ENCODE measurements at regions not wholly inside any gene's neighbourhood (a gene's known extent, or its start where the extent isn't known, plus 50 kb on each side); places are given as distances from the start of the nearest gene placed in this dataset.

- Mint-ChIP-seq H3K9me3 (ENCODE audit: low read depth) (no peaks in the 10 kb centered on the region), H3K36me3 (ENCODE audit: low read depth) (no peaks in the 10 kb centered on the region), H3K4me3 (ENCODE audit: unreplicated experiment) (no peak overlapping the region), H3K4me1 (ENCODE audit: low read depth) (no peaks in the 10 kb centered on the region), H3K27me3 (ENCODE audit: low read depth) (peaks cover 16% of the 10 kb centered on the region), H3K27ac (ENCODE audit: unreplicated experiment) (no peak overlapping the region)
- no peak for DNase-seq (ENCODE audit: low spot score)
- no peak for TF ChIP-seq CTCF (IDR thresholded peaks at IDR 0.05)
These were observed 1731.0 kb downstream of the SUCLG1 start for GRCh38 chr2:82728090-82728489.

GRCh38 chr2:82708681-82709080, 1750.4 kb downstream of the SUCLG1 start:
- Mint-ChIP-seq H3K4me3 (ENCODE audit: unreplicated experiment) (no peak overlapping the region), H3K27me3 (ENCODE audit: low read depth) (peaks cover 6% of the 10 kb centered on the region), H3K27ac (ENCODE audit: unreplicated experiment) (no peak overlapping the region), H3K4me1 (ENCODE audit: low read depth) (no peaks in the 10 kb centered on the region), H3K9me3 (ENCODE audit: low read depth) (peaks cover 4% of the 10 kb centered on the region), H3K36me3 (ENCODE audit: low read depth) (no peaks in the 10 kb centered on the region)
- DNase-seq (ENCODE audit: low spot score), result no peak
- TF ChIP-seq CTCF (IDR thresholded peaks at IDR 0.05), result no peak

- no peak overlapping the region for H3K27ac Mint-ChIP-seq (ENCODE audit: unreplicated experiment)
These were observed 1761.8 kb downstream of the SUCLG1 start for GRCh38 chr2:82697231-82697630.

GRCh38 chr2:82694431-82694830, 1764.6 kb downstream of the SUCLG1 start:
- no peak for TF ChIP-seq CTCF (IDR thresholded peaks at IDR 0.05)
- H3K27me3 Mint-ChIP-seq (ENCODE audit: low read depth), result no peaks in the 10 kb centered on the region
- H3K4me3 Mint-ChIP-seq (ENCODE audit: unreplicated experiment), result no peak overlapping the region
- H3K4me1 Mint-ChIP-seq (ENCODE audit: low read depth), result no peaks in the 10 kb centered on the region
- no peaks in the 10 kb centered on the region for H3K36me3 Mint-ChIP-seq (ENCODE audit: low read depth)
- DNase-seq (ENCODE audit: low spot score), result no peak
- no peak overlapping the region for H3K27ac Mint-ChIP-seq (ENCODE audit: unreplicated experiment)
- H3K9me3 Mint-ChIP-seq (ENCODE audit: low read depth), result peaks cover 5% of the 10 kb centered on the region

More at GRCh38 chr2:82697231-82697630, 1761.8 kb downstream of the SUCLG1 start:
- H3K36me3 Mint-ChIP-seq (ENCODE audit: low read depth), result no peaks in the 10 kb centered on the region
- no peak for TF ChIP-seq CTCF (IDR thresholded peaks at IDR 0.05)
- H3K27me3 Mint-ChIP-seq (ENCODE audit: low read depth), result peaks cover 3% of the 10 kb centered on the region
- H3K9me3 Mint-ChIP-seq (ENCODE audit: low read depth), result peaks cover 5% of the 10 kb centered on the region
- no peaks in the 10 kb centered on the region for H3K4me1 Mint-ChIP-seq (ENCODE audit: low read depth)
- H3K4me3 Mint-ChIP-seq (ENCODE audit: unreplicated experiment), result no peak overlapping the region
- no peak for DNase-seq (ENCODE audit: low spot score)

GRCh38 chr2:82690757-82691411, 1768.2 kb downstream of the SUCLG1 start:
- Mint-ChIP-seq H3K4me3 (ENCODE audit: unreplicated experiment) (no peak overlapping the region), H3K9me3 (ENCODE audit: low read depth) (peaks cover 5% of the 10 kb centered on the region), H3K4me1 (ENCODE audit: low read depth) (no peaks in the 10 kb centered on the region), H3K27ac (ENCODE audit: unreplicated experiment) (no peak overlapping the region), H3K27me3 (ENCODE audit: low read depth) (no peaks in the 10 kb centered on the region), H3K36me3 (ENCODE audit: low read depth) (peaks cover 1% of the 10 kb centered on the region)
- no peak for TF ChIP-seq CTCF (IDR thresholded peaks at IDR 0.05)
- DNase-seq (ENCODE audit: low spot score), result no peak

Data from chondrocyte (in vitro differentiated cells).